G401.6 (cell line): ENCODE measurements at regions not wholly inside any gene's neighbourhood (a gene's known extent, or its start where the extent isn't known, plus 50 kb on each side); places are given as distances from the start of the nearest gene placed in this dataset.

ENCODE experiments used
- FAIRE-seq: peaks from 2 replicates; lab custom pipeline; 2012; peaks lifted over from hg19 to GRCh38; lab: Jason Lieb, UNC

DNA sequence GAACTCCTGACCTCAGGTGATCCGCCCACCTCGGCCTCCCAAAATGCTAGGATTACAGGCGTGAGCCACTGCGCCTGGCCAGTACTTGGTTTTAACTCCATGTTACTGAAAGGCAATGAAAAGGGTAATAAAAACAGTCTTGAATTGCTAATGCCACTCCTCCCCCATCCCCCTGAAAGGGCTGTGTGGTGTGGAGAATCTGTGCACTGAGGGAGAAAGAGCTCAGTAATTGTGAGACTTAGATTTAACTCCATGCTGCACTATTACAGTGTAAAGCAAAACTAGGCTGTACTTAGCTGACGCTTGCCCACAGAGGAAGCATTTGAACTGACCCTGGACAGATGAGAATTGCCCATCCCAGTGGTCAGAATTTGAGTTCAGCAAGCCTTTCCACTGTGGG lies 1662.4 kb upstream of the ACO1 start:
- FAIRE-seq, result no peak

DNA sequence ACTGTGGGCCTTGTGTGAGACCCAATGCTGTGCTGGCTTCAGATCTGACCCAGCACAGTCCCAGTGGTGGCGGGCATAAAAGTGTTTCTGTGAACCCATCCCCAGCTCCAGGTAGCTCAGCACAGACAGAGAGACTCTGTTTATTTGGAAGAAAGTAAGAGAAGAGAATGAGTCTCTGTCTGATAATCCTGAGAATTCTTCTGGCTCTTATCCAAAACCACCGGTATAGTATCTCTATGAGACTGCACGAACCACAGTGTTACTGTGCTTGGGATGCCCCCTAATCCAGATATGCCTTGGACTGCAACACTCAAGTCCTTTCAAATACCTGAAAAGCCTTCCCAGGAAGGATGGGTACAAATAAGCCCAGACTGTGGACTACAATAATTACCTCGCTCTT lies 1660.8 kb upstream of the ACO1 start:
- no peak for FAIRE-seq

DNA sequence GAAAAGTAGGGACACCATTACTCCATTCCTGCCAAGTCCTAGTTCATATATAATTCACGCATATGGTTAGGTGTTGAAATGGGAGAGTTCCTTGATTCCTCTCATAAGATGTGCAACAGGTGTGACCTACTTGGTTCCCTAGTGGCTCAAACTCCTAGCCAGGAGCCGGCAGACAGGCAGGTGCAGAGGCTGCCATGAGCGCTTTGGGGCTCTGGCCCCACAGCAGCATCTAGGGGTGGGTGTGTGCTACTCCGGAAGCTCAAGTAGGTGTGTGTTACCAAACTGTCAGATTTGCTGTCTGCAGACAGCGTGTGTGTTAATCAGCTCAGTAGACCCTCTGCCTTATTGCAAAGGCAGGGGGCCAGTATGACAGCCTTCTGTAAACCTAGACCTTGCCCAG lies 1652.4 kb upstream of the ACO1 start:
- no peak for FAIRE-seq

DNA sequence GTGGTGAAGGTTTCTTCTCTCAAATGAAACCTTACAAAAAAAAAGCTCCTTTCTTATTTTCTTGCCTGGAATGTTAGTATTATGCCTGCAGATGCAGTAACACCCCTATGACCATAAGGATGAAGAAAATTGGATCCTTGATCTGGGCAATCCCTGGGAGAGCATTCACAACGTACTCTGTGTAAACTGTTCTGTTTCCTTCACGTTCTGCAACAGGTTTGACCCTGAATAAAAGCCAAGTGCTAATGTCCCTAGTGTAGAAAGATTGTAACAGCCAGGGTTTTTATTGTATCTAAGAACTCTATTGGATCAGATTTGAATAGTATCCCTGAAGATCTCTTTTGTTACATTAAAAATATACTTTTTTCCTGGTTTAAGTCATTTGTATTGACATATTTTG lies 1639.6 kb upstream of the ACO1 start:
- FAIRE-seq, result no peak

DNA sequence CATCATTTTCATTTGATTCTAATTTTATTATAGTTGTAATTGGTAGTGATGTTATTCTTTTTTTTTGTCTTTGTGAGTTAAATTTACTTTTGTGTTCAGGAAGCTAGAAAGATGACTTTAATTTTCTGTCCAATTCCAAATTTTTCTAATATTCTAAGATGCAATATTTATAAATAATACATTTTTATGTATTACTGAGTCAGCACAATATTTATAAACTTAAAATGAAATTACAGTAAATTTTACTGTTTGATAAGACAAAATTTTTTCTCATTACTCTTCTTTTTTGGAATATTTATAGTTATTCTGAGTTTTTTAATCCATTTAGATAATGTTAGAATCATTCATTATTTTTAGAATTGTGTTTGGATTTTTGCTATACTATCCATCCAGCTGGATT lies 1637.9 kb upstream of the ACO1 start:
- peak; percentile 21 for FAIRE-seq

DNA sequence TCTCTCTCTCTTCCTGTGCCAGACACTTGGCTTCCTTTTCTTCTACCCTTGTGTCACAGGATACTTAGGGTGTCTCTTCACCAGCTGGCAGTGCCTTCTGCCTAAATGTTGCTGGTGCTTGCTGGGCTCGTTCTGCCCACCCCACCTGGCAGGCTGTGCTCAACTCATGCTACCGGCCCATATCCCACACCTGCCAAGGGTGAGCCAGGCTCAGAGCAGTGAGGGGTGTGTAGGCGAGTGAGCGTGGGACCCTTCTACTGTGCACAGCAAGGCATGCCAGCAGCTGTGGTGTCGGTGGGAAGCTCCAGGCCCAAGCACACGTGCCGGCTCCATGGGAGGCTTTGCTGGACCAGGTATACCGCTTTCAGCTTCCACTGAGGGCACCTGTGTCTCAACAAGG lies 1626.7 kb upstream of the ACO1 start:
- no peak for FAIRE-seq

DNA sequence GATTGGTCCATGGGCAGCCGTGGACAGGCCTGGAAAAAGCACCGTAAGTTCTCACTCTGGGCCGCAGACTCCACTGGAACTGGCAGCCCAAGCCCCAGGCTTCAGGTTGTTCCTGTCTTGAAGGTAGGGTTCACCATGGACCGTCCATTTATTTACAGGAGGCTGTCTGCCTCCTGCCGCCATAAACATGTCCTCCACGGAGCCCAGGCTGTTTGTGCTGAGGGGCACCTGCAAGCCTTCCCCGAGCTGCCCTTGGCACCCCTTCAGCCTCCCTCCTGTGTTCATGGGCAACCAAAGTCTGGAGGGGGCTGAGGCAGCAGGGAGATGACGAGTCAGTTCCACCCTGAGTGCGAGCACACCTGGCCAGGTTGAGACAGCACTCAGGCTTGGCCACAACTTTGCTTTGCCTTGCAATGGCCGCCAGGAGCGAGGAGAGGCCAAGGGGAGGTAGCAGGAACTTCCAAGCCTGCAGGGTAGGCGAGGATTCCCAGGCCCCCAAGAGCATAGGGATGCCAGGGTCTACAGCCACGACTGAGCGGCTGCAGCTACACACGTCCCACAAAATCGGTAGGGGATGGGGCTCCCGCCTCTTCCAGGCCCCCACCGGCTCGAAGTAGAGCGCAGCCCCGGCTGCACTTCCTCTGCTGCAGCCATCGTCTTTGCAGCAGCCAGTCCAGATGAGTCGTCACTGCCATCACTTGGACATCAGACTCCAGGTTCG lies 1625.6 kb upstream of the ACO1 start:
- no peak for FAIRE-seq

DNA sequence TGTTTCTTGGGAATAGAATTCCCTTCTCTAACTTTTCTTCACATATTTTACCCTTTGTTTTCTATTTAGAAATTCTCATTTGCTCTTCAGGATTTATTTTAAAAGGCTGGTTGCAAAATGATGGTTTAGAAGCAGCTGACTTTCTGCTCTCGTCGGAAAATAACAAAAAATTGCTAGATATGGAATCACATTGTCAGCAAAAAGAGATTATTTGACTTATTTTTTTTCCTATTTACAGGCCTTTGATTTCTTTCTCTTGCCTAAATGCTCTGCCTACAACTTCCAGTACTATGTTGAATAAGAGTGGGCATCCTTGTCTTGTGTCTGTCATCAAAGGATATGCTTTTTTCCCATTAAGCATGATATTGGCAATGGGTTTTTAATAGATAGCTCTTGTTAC lies 1619.1 kb upstream of the ACO1 start:
- FAIRE-seq, result no peak

DNA sequence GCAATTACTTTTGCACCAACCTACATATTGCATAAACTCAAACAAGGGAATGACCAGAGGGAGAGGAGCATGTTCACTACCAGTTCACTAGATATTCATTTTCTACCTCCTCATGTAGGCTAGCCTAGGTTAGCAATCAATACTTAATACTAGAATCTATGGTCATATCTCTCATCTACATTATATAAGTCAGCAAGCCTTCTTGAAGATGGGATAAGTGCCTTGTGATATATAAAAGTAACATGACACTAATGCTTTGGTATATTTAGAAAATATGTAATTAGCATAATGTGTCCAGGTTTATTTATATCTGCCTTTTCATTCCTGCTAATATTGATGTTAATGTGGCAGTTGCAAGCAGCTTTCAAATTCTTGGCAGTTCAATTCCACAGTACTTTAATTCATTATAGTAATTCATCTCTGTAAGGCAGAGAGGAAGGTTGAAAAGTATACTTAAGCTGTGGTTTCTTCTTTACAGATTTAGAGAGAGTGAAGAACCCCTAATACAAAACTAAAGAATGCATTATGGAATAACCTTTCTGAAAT lies 1613.2 kb upstream of the ACO1 start:
- FAIRE-seq, result no peak

DNA sequence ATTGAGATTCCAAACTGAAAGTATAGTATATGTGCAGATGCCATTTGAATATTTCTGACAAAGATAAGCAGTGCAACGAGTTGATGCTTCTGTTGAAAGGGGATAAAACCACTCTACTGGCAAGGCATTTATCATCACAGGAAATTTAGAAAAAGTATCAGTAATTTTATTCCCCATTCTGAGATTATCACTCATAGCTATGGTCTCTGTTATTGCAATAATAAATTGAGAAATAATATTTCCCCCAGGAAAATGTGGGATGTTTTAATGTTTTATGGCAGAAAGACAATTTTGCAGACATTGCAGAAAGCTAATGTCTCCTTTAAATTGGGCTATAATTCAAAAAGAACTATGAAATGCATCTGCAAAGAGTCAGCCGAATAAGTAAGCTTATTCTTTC lies 1612.7 kb upstream of the ACO1 start:
- no peak for FAIRE-seq

DNA sequence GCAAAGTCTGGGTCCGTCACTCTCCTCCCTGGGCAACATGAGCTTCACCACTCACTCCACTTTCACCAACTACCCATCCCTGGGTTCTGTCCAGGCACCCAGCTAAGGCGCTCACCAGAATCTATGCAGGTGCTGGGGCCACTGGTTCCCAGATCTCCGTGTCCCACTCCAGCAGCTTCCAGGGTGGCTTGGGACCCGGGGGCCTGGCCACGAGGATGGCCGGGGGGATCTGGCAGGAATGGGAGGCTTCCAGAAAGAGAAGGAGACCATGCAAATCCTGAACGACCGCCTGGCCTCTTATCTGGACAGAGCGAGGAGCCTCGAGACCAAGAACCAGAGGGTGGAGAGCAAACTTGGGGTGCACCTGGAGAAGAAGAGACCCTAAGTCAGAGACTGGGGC lies 1611.0 kb upstream of the ACO1 start:
- FAIRE-seq, result no peak

DNA sequence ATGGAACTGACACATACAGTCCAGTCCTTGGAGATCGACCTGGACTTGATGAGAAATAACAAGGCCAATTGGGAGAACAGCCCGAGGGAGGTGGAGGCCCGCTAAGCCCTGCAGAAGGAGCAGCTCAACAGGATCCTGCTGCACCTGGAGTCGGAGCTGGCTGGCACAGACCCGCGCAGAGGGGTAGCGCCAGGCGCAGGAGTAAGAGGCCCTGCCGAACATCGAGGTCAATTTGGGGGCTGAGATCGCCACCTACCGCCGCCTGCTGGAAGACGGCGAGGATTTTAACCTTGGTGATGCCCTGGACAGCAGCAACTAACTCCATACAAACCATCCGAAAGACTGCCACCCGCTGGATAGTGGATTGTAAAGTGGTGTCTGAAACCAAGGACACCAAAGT lies 1610.1 kb upstream of the ACO1 start:
- FAIRE-seq, result no peak

DNA sequence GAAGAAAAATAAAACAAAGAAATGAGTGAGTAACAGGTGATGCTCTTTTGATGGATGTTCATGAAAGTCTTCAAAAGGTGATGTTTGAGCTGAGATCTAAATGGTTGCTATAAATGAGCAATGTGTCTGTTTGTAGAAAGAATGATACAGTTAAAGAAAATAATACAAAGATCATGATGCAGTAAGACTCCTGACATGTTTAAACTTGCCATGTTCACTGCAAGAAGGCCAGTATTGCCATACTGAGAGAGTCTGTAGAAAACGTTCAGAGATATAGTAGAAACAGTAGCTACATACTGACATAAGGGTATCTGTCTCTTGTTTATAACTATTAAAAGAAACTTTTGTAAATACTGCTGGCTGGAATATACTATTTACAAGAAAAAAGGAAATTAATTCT lies 1609.2 kb upstream of the ACO1 start:
- no peak for FAIRE-seq

DNA sequence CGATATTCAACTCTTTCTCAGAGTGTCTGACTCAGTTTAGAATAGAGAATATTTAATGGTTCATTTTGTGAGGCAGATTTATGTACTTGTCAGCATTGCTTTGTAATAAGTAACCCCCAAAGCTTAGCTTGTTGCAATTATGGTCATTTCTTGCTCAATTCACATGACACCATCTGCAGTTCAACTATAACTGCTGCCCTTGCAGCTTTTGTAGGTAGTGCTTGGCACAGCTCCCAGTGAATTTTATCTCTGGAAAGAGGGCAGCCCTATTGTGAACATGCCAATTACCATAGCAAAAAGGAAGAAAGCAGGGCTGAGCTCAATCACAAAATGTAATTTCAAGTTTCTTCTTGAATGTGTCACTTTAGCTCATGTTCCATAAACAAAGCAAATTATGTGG lies 1587.7 kb upstream of the ACO1 start:
- FAIRE-seq, result no peak

DNA sequence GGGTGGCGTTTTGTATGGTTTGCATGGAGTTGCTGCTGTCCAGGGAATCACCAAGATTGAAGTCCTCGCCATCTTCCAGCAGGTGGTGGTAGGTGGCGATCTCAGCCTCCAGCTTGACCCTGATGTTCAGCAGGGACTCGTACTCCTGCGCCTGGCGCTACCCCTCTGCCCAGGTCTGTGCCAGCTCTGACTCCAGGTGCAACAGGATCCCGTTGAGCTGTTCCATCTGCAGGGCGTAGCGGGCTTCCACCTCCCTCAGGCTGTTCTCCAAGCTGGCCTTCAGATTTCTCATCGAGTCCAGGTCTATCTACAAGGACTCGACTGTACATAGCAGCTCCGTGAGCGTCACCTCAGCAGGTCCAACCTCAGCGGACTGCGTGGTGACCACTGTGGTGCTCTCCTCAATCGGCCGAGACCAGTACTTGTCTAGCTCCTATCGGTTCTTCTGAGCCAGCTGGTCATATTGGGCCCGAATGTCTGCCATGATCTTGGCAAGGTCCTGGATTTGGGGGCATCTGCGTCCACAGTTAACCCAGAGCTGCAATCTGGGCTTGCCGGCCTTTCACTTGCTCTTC lies 1584.8 kb upstream of the ACO1 start:
- no peak for FAIRE-seq

DNA sequence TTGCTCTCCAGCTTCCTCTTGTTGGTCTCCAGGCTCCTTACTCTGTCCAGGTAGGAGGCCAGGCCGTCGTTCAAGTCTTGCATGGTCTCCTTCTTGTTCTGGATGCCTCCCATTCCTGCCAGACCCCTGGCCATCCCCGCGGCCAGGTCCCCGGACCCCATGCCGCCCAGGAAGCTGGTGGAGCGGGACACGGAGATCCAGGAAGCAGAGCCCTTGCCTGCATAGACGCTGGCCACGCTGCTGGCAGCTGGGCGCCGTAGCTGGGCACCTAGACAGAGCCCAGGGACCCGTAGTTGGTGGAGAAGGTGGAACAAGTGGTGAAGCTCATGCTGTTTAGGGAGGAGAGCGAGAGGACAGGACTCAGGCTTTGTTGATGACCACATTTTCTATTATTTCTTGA lies 1584.0 kb upstream of the ACO1 start:
- no peak for FAIRE-seq

DNA sequence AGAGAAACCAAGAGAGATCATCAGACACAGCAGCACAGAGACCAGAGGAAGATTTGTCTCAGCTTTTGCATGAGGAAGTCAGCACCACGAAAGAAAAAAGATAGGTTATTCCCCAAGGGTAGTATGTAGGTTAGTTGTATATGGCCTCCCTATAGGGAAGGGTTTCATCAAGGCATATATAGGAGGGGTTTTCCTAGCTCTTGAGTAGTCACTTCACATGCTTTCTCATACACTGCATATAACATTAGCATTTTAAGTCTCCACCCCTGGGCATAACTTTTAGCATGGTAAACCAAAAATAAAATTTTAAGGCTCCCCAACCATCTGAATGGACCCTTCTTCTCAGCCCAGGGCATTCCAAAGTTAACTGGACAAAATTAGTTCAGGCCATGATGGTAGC lies 1571.6 kb upstream of the ACO1 start:
- no peak for FAIRE-seq

DNA sequence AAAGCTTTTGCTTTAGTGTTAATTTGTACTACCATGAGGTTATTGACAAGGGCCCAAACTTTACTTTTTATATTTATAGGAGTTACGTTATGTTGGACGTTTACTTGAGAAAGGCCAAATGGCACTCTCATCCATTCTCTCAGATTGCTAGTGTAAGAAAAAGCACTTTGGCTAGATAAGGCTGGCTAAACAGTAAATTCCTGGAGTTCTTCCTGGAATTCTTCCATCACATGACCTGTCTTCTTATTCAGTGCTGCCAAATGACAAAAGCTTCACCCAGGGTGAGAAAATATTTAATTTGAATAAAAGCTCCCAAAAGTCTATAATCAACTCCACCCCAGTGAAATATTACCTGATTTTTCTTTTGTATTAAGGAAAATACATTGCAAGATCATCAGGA lies 1568.9 kb upstream of the ACO1 start:
- no peak for FAIRE-seq

DNA sequence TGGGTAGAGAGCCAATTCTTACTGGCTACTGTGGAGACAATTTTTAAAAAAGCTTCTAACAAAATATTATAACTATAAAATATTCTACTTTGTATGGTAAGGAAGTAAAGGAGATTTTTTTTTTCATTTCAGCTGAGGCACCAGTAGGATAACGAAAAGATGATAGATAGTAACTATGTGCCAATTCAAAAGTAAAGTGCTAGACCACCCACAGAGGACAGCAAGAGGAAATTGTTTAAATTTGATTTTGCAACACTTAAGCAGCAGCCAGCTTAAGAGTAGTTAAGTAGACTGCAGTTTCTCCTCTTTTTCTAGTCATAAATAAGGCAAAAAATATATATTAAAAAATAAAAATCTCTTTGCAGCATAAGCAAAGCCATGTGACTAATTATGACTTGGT lies 1539.3 kb upstream of the ACO1 start:
- FAIRE-seq, result no peak

DNA sequence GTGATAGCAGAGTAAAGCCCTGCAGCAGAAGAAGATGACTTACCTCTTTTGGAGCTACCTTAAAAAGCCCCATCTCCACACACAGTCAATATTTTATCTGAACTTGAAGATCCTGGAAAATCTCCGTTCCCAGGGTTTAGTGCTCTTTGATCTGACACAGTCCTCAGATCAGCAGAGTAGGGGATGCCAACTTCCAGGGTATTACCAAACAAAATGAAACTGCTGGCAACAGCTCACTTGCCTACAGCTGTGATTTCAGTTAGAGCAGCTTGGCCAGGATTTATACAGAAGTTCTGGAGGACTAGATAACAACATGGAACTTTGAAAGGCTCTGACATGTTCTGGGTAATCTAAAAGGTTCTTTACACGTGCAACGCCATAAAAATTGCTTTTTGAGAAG lies 1537.8 kb upstream of the ACO1 start:
- FAIRE-seq, result no peak

DNA sequence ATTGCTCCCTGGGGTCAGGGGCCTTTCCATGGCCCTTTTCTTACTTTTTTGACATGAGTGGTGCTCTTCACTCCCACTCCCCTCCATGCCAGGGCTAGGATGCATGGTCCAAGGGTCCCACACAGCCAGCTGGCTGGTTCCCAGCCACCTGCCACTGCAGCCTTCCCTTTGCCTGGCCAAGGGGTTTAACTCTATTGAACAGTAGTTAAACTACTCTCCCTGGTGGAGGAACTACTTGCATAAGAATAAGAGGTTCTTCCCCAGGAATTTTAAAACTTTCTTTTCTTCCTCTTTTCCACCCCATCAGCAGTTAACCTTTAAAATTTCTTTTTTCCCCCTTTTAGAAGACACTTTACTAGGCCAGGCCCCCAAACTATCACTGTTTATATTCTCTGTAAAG lies 1532.8 kb upstream of the ACO1 start:
- FAIRE-seq, result no peak

DNA sequence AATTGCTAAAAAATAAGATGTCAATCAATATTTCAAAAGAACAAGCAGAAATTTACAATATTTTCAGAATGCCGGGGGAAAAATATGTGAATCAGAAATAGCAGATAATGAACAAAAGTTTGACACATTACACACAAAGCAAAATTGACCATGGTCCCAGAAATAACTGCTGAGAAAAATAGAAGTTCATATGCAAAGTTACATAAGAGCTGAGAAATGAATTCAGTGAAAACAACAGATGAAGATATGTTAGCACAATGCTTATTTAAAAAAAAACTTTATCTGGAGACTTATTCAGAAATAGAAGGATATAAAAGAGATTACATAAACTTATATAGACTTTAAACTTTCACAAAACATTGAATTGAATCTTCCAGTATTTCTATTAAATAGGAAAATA lies 1483.7 kb upstream of the ACO1 start:
- no peak for FAIRE-seq

DNA sequence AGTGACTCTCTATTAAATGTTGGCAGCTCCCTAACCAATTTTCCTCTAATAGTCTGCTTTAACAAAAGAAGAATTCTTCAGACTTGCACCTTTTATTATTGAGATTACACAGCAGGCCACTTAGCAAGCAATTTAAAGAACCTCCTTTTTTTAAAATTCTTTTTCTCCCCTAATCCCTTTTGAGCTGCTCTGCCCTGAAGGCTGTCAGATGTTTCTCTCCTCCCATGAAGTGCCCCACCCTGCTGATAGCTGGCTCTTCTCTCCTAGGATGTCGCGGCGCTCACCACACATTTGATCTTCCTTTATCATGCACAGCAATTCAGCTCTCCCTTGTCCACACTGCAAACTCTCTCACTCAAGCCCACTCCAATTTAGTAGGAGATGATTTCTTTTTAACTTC lies 1471.1 kb upstream of the ACO1 start:
- FAIRE-seq, result no peak

DNA sequence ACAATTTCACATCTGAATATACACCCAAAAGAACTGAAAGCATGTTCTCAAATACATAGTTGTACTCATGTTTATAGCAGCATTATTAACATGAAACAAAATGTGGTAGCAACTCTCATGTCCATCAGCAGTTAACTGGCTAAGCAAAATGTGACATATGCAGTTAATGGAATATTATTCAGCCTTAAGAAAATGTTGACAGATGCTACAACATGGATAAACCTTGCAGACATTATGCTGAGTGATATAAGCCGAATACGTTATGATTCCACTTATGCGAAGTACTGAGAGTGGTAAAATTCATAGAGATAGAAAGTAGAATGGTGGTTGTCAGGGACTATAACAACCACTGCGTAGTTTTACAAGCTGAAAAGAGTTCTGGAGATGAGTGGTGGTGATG lies 1469.0 kb upstream of the ACO1 start:
- FAIRE-seq, result no peak
